GM23338 (cell line): ENCODE measurements at regions not wholly inside any gene's neighbourhood (a gene's known extent, or its start where the extent isn't known, plus 50 kb on each side); places are given as distances from the start of the nearest gene placed in this dataset.

ENCODE experiments used
- EZH2 ChIP-seq: fragments of 200-600 bp; sonication (generic); IDR thresholded peaks from one replicate; pipeline ENCODE4 v1.8.0; 2017; ENCODE audit warnings: antibody characterized with exemption, mild to moderate bottlenecking, low read depth; ENCODE audit not compliant: unreplicated experiment
- EZH2phosphoT487 ChIP-seq: fragments of 200-600 bp; sonication (generic); IDR thresholded peaks from one replicate; pipeline ENCODE4 v1.8.1; 2018; ENCODE audit warnings: antibody characterized with exemption; ENCODE audit not compliant: unreplicated experiment
- POLR2AphosphoS5 ChIP-seq: IDR thresholded peaks from 2 replicates; pipeline ENCODE4 v1.6.1; 2016; ENCODE audit warnings: antibody characterized with exemption, low read depth
- TF ChIP-seq, protein P1 (sequence below), 2 experiments: fragments of 200-600 bp in 1 of 2; sonication (generic) in 1 of 2; conservative IDR thresholded peaks; 2 replicates each; pipeline versions ENCODE4 v1.5.1 to v1.6.1; 2016 to 2017; ENCODE audit warnings: antibody characterized with exemption in 2 of 2, low read depth in 2 of 2, mild to moderate bottlenecking in 2 of 2, moderate library complexity in 1 of 2
- TF ChIP-seq, protein P2 (sequence below): IDR thresholded peaks from one replicate; pipeline ENCODE4 v1.6.1; 2018; ENCODE audit warnings: antibody characterized with exemption; ENCODE audit not compliant: unreplicated experiment

GRCh38 chr4:119841361-119841760 lies 212.8 kb upstream of the PDE5A start:
- TF ChIP-seq EZH2 (no peak), POLR2AphosphoS5 (no peak), EZH2phosphoT487 (no peak)
- TF ChIP-seq, protein P1, sequence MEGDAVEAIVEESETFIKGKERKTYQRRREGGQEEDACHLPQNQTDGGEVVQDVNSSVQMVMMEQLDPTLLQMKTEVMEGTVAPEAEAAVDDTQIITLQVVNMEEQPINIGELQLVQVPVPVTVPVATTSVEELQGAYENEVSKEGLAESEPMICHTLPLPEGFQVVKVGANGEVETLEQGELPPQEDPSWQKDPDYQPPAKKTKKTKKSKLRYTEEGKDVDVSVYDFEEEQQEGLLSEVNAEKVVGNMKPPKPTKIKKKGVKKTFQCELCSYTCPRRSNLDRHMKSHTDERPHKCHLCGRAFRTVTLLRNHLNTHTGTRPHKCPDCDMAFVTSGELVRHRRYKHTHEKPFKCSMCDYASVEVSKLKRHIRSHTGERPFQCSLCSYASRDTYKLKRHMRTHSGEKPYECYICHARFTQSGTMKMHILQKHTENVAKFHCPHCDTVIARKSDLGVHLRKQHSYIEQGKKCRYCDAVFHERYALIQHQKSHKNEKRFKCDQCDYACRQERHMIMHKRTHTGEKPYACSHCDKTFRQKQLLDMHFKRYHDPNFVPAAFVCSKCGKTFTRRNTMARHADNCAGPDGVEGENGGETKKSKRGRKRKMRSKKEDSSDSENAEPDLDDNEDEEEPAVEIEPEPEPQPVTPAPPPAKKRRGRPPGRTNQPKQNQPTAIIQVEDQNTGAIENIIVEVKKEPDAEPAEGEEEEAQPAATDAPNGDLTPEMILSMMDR (conservative IDR thresholded peaks at IDR 0.05; ENCODE audit: low read depth in 2 of 2), result no peak
- TF ChIP-seq, protein P2, sequence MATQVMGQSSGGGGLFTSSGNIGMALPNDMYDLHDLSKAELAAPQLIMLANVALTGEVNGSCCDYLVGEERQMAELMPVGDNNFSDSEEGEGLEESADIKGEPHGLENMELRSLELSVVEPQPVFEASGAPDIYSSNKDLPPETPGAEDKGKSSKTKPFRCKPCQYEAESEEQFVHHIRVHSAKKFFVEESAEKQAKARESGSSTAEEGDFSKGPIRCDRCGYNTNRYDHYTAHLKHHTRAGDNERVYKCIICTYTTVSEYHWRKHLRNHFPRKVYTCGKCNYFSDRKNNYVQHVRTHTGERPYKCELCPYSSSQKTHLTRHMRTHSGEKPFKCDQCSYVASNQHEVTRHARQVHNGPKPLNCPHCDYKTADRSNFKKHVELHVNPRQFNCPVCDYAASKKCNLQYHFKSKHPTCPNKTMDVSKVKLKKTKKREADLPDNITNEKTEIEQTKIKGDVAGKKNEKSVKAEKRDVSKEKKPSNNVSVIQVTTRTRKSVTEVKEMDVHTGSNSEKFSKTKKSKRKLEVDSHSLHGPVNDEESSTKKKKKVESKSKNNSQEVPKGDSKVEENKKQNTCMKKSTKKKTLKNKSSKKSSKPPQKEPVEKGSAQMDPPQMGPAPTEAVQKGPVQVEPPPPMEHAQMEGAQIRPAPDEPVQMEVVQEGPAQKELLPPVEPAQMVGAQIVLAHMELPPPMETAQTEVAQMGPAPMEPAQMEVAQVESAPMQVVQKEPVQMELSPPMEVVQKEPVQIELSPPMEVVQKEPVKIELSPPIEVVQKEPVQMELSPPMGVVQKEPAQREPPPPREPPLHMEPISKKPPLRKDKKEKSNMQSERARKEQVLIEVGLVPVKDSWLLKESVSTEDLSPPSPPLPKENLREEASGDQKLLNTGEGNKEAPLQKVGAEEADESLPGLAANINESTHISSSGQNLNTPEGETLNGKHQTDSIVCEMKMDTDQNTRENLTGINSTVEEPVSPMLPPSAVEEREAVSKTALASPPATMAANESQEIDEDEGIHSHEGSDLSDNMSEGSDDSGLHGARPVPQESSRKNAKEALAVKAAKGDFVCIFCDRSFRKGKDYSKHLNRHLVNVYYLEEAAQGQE, result no peak
